GM18499 (cell line): ENCODE measurements at regions not wholly inside any gene's neighbourhood (a gene's known extent, or its start where the extent isn't known, plus 50 kb on each side); places are given as distances from the start of the nearest gene placed in this dataset.

ENCODE experiments used
- ATAC-seq: cut with Tn5 transposase; IDR thresholded peaks from one replicate; pipeline ENCODE4 v1.9.1; 2021; ENCODE audit warnings: moderate number of reproducible peaks; ENCODE audit not compliant: insufficient read depth, unreplicated experiment

DNA sequence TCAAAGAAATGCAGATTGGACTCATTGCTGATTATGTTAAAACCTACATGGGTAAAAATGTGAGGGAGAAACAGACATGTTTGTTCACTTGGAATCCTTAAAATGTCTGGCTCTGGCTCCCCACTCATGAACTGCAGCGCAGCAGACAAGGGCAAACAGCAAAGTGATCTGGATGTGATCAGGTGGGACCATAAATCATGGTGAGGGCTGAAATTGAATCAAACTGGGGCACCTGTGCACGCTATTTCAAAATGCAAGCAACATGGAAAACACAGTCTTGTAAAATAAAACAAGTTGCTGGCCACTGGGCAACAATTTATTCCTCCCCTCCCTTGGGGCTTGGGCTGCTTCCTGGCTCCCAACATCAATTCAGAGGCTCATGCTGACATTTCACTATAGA, 373.4 kb downstream of the SEC16B start:
- ATAC-seq, result no peak

DNA sequence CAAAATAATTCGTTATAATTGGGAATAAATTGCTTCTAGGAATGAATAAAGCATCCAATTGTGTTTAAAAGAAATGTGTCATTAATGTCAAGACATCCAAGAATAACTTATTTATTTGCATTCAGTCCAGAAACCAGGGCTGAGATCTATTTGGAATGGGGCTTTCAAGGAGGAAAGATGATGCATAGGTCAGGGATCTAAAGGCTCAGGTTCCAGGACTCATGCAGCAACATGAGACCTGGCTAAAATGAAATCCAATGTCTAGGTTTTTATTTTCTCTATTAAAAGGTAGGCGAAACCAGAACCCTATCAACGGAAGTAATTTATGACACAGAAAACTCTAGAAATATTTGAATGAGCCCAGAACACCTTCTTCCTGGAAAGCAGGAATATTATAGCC, 376.8 kb downstream of the SEC16B start:
- ATAC-seq, result no peak

DNA sequence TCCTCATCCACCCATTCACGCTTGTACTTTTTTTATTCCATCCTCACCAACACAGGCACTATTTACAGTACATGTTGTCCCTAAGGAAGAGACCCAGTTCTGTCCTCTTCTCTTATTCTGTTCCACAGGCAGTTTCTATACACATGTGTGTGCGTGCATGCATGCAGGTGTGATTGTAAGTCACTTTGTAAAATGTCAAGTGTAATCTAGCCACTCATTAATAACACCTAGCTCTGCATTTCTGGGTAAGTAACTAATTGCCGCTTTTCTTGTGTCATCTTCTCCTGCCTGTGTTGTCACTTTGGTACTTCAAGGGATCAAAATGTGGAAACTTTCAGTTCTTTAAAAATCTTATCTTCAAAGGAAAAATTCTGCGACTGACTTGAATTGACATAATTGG, 377.2 kb downstream of the SEC16B start:
- no peak for ATAC-seq

DNA sequence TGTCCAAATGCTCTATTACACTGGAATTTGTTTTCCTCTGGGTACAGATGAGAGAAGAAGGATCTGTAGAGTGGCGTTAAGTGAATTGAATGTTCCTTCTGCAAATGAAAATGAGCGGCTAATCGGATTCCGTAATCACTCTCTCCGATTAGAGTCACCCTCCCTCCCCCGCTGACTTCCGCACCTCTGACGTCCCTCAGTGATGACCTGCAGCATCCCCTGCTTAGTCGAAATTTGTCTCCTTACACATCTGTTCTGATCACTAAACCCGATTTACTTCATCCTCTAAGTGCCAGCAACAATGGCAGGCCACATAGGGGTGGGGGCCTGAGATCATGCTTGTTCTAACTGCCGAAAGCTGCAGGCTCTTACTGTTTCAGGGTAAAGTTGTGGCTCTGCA, 378.7 kb downstream of the SEC16B start:
- no peak for ATAC-seq

DNA sequence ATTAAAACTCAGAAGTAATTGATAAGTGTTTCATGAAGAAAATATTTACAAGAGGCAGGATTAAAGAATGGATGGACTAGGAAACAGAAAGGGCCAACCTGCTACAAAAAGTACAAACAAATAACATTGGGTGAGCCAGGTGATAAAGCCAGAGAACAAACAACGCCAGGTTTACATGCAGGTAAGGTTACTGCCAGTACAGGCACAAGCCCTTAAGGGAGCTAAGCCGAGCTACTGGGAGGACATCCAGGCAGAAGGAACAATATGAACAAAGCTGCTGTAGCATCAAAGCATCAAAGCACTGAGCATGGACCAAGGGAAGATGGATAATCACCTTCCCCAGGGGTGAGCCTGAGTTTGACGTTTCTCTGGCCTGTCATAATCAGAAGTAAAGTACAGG, 380.7 kb downstream of the SEC16B start:
- ATAC-seq, result no peak

DNA sequence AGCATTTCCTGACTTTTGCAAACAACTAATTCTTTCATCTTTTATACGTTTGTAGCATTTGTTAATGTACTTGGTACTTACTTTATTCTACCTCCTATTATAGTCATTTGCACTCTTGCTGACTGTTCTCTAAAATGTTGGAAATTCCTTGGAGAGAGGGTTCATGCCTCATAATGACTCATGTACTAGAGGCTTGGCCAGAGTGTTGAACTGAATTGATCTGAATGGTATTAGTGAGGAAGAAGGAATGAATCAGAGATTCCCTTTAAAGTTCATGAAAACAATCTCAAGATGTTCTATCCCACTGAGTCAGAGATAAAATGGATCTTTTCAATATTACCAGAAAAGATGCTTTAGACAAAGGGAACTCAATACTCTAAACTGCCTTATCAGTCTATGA, 383.4 kb downstream of the SEC16B start:
- no peak for ATAC-seq

DNA sequence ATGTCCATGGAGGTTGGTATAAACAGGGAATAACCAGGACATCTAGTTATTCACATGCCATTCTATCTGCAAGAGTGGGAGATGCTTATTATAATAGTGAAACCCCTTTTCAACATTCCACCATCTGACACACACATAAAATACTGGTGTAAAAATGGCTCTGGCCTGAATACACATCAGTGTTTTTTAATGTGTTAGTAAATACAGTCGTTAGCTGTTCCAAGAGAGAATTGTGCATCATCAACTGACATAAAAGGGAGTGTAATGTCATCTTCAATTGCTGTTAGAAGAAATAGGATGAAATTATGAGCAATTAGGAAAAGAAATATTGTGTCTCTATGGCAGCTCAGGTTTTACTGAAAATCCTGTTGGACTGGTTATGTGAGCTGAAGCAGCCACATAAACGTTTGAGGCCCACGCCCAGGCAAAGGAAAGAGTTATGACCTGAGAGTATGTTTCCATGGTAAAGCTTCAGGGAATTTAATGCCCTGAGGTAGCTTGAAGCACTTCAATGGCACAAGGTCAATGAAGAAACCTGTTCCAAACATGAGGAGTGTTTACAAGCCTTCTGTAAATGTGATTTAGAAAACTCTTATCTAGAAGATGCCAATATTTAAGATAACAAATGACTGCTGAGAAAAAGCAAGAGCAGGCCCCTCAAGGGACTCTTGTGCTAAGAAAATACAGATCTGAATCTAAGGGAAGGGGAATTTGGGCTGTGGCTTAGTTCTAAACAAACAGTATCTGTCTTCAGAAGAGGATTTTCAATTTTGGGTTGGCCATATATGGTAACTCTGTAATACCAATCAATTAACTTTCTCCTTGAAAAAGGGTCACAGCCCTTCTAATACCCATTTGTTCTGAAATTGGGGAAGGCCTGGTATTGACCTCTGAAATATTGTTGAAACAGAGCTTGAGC, 384.3 kb downstream of the SEC16B start:
- no peak for ATAC-seq

DNA sequence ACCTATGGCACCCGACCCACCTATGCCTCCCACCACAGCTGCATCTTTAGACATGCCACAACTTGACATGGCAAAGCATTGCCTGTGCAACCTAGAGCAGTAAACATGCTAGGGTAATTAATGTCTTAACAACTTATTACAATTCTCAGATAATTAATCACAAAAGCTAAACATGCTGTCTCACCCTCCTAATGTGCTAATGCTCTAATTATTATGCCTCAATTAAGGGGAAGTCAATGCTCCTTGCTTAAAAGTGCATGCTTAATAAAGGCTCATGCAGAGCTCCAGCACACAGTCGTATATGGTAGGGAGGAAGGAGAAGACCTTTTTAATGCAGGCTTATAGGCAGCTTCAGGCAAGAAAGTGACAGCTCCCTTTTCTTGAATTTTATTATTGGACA, 396.0 kb downstream of the SEC16B start:
- no peak for ATAC-seq

DNA sequence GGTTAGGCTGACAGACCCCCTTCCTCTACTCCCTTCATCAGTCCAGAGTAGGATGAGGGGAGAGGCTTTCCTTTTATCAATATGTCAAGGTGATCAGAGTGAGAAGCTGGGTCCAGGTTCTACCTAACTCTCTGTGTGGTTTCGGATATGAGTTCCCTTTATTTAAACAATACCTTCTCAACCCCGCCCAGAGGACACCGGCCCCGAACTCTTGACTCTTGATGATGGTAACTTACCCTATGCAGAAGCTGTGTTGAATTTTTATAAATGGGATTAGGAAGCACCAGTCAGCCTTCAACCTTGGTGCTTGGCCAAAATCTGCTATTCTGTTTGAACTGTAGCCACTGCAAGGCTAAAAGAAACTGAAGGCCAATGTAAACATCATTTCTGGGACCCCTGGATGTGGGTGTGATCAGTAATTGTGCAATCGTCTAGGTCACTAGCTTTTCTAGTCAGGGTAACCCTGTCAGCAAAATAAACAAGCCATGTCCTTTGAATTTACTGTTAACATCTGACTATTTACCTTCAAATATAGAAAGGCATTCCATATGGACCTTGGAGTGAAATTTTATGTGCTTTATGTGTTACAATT, 398.3 kb downstream of the SEC16B start:
- ATAC-seq, result no peak

DNA sequence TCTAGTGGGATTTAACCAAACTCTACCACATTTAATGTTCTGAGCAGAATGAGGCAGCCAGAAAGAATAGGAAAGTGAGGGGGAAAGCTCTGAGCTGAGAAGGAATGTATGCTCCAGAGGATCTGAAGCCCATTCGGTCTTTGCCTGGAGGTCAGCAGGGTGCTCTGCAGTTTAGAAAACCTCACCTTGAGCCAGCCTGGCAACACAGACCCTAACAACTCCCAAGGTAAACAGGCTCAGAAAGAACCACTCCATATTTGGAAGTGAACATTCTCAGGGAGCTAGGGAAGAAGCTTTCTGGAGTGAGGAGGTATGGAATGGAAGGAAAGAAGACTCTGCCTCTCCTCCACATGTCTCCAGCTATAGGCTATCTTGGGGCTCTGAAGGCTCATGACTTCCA, 398.8 kb downstream of the SEC16B start:
- ATAC-seq, result no peak

DNA sequence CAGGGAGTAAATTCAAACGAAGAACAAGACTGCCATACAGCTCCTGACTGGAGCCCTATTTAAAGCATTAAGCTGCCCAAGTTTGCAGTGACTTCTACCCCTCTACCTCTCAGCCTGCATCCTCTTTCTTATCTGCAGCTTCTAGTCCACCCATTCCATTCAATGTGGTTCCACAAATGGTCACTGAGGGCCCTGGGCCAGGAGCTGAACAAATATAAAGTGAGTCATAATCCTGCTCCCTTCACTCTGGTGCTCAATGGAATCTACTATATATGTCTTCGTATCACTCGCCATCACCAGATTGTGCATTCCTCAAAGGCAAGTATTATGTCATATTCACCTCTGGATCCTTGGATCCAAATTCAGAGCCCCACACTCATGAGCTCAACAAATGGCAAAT, 398.7 kb downstream of the BRINP2 start:
- ATAC-seq, result no peak

DNA sequence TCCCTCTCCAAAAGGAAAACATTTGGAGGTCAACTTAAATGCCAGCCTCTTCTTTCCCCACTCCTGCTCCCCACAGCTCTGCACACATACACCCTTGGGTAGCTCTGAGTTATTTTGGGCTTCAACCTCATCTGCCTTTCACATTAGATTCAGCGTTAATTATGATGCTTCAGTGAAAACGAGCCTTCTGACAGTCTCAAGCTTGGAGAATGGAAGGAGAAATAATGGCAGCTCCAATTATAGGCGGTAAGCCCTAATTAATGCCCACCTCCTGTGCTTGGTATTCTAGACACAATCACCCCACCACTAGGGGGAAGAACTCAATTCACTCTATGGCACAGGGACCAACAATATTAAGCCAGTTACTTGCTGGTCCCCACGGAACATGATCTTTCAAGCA, 397.9 kb downstream of the BRINP2 start:
- no peak for ATAC-seq

DNA sequence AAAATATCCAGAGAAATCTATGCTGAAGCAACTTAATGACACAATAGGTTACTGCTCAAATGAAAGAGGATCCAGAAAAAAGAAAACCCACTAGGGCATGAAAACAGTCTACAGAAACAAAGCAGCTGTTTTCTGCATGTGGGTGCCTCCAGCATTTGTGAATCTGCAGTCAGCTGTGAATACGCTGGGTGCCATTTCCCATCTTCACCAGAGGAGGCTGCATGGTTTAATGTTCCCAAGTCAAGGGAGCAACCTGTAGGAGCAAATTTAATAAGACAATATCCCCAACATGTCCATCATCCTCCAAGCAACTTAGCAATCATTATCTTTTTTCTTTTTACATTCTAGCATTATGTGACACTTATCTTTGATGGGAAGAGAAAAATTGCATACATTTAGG, 396.6 kb downstream of the BRINP2 start:
- no peak for ATAC-seq

DNA sequence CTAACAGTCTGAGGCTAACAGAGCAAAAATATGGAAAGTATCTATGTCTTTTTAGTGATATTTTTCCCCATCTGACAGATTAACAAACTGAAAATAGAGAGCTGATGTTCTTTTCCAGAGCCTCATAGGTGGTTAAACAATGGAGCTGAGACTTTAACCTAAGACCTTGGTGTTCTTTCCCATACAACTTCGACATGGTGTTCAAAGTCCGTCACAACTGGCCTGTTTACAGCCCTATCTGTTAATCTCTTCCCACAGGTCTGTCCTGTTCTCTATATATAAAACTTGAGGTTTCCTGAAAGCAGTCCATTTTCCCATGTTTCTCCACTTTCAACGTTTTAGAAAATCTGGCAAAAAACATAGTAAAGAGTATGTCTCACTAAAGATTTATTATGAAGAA, 395.7 kb downstream of the BRINP2 start:
- no peak for ATAC-seq

DNA sequence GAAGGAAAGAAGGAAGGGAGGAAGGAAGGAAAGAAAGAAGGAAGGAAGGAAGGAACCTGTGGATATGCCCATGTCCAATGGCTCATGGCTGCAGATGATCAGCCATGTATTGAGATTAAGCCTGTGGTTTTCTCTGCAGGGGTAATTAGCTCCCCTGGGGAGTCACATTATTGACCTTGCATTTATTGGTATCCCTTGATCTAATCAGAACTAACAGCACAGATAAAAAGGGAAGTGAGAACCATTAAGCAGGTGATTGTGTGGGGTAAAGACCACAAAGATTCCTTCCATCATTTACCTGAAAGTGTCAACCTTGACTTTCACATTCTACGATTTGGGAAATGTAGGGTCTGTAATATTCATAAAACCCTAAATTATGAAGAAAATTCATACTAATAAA, 390.7 kb downstream of the BRINP2 start:
- ATAC-seq, result no peak

DNA sequence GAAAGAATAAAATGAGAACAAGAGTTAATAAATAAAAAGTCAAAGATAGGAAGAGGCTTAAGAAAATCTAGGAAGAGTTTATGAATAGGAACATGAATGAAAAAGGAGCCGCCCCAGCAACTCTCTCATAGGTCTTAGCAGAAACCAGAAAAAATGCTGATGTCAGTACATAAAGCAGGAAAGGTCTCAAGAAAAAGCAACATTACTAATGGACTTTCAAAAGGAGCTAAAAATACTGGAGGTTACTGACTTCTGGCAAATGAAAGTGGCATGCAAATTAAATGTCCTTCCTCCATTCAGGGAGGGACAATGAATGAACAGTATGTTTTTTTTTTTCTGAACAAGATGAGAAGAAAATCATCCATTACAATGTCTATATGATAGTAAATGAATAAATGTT, 387.6 kb downstream of the BRINP2 start:
- no peak for ATAC-seq

DNA sequence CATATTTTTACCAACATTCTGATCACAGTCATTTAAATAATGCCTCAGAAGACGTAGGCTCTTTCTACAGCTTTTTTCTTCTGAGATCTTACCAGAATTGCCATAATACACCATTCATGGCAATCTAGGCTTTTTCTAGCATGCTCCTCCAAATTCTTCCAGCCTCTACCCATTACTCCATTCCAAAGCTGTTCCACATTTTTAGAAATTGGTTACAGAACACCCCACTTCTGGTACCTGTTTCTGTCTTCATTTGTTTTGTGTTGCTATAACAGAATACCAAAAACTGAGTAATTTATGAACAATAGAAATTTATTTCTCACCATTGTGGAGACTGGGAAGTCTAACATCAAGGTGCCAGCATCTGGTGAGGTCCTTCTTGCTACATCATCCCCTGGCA, 385.4 kb downstream of the BRINP2 start:
- ATAC-seq, result no peak

DNA sequence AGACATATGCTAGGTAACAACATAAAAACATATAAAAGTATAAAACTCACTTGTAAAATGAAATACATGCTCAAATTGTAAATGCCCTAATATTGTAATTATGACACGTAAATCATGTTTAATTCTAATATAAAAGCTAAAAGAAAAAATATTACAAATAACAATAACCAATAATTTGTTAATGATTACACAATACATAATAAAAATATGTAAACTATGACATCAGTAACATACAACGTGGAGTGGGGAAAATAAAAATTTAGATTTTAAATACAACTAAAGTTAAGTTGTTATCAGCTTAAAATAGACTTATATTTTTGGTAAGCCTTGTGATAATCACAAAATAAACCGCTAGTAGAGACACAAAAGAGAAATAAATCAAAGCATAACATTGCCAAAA, 376.4 kb downstream of the BRINP2 start:
- ATAC-seq, result no peak

DNA sequence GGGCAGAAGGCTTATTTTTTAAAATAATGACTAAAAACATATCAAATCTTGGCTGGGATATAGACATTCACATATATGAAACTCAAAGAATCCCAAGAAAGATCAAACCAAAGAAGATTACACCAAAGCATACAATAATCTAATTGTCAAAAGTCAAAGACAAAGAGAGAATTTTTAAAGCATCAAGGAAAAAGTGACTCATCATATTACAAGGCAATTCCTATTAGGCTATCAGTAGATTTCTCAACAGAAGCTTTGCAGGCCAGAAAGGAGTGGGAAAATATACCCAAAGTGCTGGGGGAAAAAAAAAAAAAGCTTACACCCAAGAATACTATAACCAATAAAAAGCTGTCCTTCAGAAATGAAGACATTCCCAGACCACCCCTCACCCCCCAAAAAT, 375.6 kb downstream of the BRINP2 start:
- ATAC-seq, result no peak

DNA sequence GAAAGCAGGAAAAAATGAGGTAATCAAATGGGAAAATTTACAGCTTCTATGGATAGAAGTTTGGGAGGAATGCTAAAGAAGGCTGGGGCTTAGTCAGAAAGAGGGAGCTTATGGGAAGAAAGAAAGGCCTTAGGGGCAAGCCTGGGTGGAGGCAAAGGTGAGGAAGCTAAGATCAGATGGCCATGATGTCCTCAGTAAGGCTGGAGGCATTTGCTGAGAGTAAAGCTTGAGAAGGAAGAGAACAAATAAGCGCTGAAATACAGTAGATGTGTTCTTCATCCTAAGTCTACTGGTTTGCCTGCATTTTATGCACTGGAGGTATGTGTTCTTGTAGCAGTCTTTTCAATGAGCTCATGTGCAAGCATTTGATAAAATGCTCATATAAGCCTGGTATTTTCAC, 355.4 kb downstream of the BRINP2 start:
- no peak for ATAC-seq

DNA sequence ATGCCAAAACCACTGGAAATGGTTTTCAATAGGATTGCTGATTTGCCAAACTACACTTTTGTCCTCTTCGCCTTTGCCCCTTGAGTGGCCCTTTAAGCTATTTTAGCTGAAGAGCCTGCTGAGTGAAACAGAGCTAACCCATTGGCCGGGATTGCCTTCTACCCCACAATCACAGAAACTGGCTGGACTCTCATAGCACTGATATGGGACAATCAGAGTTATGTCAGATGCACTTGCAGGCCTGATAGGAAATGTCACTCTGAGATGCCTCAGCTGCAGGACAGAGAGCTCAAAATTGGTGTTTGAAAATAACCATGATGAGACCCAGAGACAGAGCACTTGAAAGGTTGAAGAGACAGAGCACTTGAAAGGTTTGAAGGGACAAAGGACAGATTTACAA, 354.4 kb downstream of the BRINP2 start:
- no peak for ATAC-seq

DNA sequence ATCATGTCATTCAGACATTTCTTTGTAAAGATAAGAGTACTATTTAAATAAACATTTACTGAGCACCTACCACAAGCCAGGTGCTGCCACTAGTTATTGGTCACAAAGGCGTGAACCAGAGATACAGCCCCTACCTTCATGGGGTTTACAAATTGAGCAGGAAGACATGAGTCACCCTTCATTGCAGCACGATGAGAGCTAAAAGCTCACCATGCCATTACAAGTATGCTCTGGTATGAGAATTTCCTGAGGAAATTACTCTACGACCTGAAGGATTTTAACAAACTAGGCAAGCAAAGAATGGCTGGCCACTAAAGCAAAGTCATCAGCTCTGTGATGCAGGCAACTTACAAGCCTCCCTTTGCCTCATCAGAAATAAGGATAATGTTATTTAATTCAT, 346.8 kb downstream of the BRINP2 start:
- no peak for ATAC-seq
